ENCODE measurements at regions not wholly inside any gene's neighbourhood (a gene's known extent, or its start where the extent isn't known, plus 50 kb on each side); places are given as distances from the start of the nearest gene placed in this dataset.

DNA sequence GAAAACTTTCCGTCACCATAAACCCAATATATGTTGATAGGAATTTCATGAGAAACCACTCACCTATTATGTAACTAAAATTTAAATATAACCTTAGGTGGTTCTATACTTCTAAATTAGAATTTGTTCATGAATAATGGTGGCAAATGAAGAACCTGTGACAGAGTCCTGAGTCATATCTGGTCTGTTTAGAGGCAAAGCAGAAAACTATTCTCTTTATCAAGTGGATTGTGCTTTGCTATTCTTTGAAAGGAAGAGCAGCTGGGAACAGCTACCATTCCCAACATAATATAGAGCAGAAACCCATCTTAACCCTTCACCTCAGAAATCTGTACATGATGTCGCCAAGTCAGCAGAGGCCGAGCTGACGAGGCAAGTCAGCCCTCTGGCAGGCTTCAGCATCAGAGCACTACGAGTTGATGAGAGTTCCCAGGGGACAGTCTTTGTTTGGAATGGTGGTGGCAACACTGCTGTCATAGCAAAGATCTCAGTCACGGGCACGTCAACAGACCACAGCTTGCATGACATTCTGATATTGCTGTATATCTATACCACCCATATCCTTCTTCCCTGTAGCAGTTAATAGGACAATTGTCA is 631.9 kb upstream of the CA10 start:
- DNase-seq, result no peak
- Histone ChIP-seq H3K36me3 (no peaks in the 10 kb centered on the region), H3K4me3 (no peak overlapping the region), H3K27me3 (no peaks in the 10 kb centered on the region), H3K4me1 (no peaks in the 10 kb centered on the region), H3K9me3 (no peaks in the 10 kb centered on the region), H3K27ac (no peak overlapping the region)
- no peak for ATAC-seq
- TF ChIP-seq, protein P1, sequence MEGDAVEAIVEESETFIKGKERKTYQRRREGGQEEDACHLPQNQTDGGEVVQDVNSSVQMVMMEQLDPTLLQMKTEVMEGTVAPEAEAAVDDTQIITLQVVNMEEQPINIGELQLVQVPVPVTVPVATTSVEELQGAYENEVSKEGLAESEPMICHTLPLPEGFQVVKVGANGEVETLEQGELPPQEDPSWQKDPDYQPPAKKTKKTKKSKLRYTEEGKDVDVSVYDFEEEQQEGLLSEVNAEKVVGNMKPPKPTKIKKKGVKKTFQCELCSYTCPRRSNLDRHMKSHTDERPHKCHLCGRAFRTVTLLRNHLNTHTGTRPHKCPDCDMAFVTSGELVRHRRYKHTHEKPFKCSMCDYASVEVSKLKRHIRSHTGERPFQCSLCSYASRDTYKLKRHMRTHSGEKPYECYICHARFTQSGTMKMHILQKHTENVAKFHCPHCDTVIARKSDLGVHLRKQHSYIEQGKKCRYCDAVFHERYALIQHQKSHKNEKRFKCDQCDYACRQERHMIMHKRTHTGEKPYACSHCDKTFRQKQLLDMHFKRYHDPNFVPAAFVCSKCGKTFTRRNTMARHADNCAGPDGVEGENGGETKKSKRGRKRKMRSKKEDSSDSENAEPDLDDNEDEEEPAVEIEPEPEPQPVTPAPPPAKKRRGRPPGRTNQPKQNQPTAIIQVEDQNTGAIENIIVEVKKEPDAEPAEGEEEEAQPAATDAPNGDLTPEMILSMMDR (IDR thresholded peaks at IDR 0.05), result no peak
- no peak for TF ChIP-seq POLR2A (IDR thresholded peaks at IDR 0.05)
- intact Hi-C loops (cut with DNase I), result no loop called here
- WGBS (ENCODE audit: insufficient coverage, low coverage, low lambda C conversion rate, missing lambda C conversion rate), result 69% methylated on average over 4 of the region's 7 CpGs

DNA sequence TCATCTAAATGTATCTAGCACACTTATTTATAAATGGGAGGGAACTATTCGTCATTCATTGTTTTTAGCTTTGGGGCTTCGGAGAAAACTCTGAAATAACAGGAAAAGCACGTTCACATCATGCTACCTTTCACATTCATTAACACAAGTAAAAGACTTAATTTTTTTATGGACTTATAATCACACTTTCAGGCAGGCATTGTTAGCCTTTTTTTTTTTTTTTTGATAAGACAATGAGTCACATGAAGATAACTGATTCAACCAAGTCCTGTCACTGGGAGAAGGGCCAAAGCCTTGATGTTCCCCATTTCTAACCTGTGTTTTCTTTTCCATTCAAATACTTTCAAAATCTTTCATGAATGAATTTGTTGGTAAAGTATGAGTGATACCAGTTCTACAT is 631.3 kb upstream of the CA10 start:
- TF ChIP-seq, protein P1 (IDR thresholded peaks at IDR 0.05), result no peak
- Histone ChIP-seq H3K27me3 (no peaks in the 10 kb centered on the region), H3K9me3 (no peaks in the 10 kb centered on the region), H3K4me1 (no peaks in the 10 kb centered on the region), H3K27ac (no peak overlapping the region), H3K4me3 (no peak overlapping the region), H3K36me3 (no peaks in the 10 kb centered on the region)
- intact Hi-C loops (cut with DNase I), result no loop called here
- no peak for DNase-seq
- ATAC-seq, result no peak
- WGBS (ENCODE audit: insufficient coverage, low coverage, low lambda C conversion rate, missing lambda C conversion rate), result 46% methylated on average over 3 of the region's 3 CpGs

DNA sequence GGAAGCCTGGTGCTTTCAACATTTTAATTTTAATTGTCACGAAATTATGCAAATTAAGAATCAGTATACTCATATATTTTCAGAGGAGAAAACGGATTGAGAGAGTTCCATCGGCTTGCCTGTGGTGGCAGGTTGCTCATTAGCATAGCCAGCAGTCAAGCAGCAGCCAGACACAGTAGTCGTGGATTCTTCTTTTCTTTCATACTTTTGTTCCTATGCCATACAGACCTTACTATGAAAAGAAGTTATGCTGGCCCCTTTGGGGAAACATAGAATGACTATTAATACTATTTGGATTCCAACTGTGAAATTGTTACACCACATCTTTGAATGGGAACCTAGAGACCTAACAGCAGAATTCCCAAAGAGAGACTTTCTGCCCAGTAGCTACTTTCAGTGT is 617.7 kb upstream of the CA10 start:
- WGBS (ENCODE audit: insufficient coverage, low coverage, low lambda C conversion rate, missing lambda C conversion rate), result 34% methylated on average over 4 of the region's 4 CpGs
- no peak for TF ChIP-seq POLR2A (IDR thresholded peaks at IDR 0.05)
- TF ChIP-seq, protein P1 (IDR thresholded peaks at IDR 0.05), result no peak
- intact Hi-C loops (cut with DNase I), result no loop called here
- Histone ChIP-seq H3K9me3 (no peaks in the 10 kb centered on the region), H3K4me3 (no peak overlapping the region), H3K4me1 (no peaks in the 10 kb centered on the region), H3K27me3 (no peaks in the 10 kb centered on the region), H3K27ac (no peak overlapping the region), H3K36me3 (no peaks in the 10 kb centered on the region)
- DNase-seq, result no peak
- ATAC-seq, result no peak

DNA sequence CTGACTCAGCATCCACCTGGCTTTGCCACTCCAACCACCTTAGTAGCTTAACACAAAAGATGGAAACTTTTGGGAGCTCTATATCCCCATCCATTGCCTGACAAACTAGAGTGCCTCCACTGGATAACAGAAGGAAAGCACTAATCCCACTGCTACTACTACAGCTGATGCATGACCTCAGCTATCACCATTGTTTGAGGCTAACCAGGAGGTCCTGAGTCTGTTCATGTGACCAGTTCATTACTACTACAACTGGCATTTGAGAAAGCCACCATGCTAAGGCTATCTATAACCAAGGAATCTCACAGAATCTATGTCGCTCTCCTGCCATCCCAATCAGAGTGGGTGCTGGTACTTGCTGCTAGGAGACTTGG is 604.3 kb upstream of the CA10 start:
- H3K4me1 ChIP-seq, result no peaks in the 10 kb centered on the region
- no peak overlapping the region for H3K4me3 ChIP-seq
- ATAC-seq (no peak), DNase-seq (no peak)
- intact Hi-C loops (cut with DNase I), result no loop called here
- no peaks in the 10 kb centered on the region for H3K27me3 ChIP-seq
- no peaks in the 10 kb centered on the region for H3K9me3 ChIP-seq
- TF ChIP-seq, protein P1 (IDR thresholded peaks at IDR 0.05), result no peak
- no peak for TF ChIP-seq POLR2A (IDR thresholded peaks at IDR 0.05)
- no peak overlapping the region for H3K27ac ChIP-seq
- no CpG with 5 or more reads among the region's 1 CpG for WGBS (ENCODE audit: insufficient coverage, low coverage, low lambda C conversion rate, missing lambda C conversion rate)
- H3K36me3 ChIP-seq, result no peaks in the 10 kb centered on the region
